CD4-positive, alpha-beta T cell treated with Interleukin-17A for 1 hour (primary cell): ENCODE measurements at regions not wholly inside any gene's neighbourhood (a gene's known extent, or its start where the extent isn't known, plus 50 kb on each side); places are given as distances from the start of the nearest gene placed in this dataset.
"Not testable (repeated sequence)": the region's sequence is repeated elsewhere in the genome, so short reads cannot be mapped to it uniquely, and the experiment has no call there.

Source experiments
- DNase-seq: peaks from one replicate; pipeline ENCODE4 v3.0.0-alpha.2; 2020

DNA sequence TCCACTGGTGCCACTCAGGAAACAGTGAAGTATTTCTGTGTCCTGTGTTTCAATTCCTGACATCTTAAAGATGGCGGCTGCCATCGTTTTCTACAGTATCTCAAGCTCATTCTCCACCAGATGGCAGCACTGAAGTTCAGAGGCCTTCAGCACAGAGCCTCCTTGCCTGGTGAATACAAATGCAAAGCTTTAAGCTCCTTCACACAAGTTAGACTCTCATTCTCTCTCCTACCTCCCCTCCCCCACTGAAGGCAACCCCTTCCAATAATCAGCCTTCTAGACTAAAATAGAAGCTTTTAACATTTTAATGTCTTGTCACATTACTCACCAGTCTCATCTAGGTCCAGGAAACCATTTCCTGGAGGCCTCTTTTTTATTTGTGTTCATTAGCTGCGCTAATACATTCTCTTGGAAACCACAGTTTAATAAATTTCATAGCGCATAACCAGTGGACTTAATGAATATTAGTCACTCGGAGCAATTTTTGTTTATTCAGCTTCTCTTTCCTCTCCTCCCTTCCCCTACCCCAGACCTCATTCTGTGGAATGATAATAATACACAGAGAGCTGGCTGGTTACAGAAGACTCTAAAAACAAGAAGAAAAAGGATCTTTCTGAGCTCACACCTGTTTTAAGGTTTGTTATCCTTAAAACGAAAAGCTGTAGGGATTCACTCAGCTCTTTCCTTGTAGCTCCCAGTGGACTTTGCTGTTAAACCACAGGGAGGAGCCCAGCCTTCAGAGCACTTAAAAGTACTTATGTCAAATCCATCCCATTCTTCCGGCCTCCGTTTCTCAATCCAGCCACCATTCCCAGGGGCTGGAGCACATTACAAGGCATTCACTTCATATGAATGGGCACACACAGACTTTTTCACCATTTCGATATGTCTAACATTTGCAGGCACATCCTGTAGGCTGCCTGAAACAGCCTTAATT, 384.9 kb downstream of the HLX start:
- peak; percentile 43 for DNase-seq

DNA sequence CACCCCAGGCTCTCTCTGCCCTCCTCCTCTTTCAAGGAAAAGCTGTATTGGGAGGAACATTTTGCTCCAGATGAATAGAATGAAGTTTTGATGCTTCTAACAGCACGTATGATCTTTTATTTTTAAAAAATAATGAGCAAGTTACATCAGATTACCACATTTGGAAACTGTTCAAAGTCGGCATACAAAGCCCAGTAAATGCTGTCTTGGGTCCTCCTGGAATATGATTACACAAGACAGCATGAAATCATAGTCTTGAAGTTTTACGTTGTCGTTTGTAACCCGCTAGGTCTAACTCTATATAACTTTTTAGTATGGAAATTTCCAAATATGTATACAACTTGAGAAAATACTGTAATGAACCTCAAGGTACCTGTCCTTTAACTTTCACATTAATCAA, 385.6 kb downstream of the HLX start:
- DNase-seq, result no peak

DNA sequence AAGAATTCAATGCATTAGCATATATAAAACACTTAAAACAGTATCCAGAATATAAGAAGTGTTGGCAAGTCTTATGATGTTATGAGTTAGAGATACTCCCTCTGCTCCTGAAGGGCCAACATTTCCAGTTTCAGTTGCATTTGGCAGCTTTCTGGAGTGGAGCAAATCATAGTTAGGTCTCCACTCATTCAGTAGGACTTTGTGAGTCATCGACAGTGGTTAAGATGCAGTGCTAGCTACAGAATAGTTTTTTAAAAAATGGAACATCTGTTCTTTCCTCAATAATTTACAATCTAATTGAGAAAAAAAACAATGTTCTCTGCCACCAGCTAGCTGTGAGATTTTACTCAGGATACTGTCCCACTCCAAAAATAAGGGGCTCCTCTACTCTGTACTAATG, 389.1 kb downstream of the HLX start:
- DNase-seq, result no peak

DNA sequence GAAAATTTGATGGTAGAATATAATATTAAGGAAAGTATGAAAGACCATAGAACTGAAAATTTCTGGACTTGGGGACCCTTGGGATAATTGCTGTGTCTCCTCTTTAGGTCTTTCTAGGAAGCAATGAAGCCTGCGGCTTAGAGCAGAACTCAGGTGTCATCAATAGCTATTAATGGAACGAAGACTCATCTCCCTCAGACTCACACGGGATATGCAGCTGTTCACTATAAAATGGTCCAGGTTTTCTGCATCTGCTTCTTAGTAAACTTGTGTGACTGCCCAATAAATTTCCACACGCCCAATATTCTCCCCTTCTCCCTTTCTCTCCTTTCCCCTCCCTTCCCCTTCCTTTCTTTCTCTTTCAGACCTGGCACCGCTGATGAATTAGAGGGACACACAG, 392.5 kb downstream of the HLX start:
- no peak for DNase-seq

DNA sequence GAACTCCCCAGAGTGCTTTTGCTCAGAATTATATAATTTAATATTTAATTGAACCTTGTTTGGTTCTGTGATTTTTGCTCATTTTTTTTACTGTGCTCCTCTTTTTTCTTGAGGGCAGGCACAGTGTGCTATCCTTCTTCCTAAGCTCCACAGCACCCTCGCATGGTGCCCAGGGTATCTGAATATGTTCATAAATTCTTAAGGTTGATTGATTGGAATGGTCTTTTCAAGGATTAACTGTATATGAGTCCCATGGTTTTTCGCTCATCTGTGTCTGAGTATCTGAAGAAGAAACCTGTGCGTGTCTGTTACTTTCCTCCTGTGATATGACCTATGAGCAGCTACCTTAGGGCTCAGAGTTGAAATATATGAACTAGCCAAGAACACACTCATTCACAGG, 393.7 kb downstream of the HLX start:
- no peak for DNase-seq

DNA sequence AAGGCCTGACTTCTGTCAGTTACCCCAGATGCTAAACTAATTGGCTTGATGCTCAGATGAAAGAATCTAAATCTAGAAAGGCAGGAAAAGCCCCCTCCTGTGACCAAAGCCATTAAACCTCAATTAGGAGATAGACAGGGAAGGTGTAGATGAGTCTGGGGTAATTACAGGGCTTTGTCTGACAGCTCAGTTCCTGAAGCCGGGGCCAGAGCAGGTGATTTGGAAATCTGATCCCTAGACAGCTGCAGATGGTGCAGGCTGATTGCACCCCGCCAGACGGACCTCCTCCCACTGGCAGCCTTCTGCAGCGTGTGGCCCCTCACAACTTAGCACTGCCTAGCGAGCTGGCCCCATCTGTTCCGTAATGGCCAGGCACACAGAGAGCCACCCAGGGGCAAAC, 395.1 kb downstream of the HLX start:
- DNase-seq, result no peak

DNA sequence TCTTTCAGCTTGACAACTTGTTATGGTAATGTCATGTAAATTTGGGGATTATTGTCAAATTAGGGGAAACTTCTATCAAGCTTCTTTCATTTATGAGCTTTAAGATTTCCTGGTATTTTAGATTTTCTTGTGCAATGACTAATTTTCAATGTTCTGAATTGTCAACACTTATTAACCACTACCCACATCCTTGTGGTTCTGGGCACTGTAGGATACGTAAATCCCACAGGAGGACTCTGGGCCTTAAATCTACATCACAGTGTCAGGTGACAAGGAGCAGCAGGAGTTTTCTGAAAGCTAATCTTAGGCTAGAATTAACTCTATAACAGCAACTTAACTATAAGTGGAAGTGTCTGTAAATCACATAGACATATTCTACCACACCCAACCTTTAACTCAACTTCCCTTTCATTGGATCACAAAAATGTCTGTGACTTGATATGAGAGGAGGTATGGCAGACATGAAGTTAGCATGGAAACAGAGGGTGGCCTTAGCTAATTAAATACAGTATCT, 397.7 kb downstream of the HLX start:
- no peak for DNase-seq

DNA sequence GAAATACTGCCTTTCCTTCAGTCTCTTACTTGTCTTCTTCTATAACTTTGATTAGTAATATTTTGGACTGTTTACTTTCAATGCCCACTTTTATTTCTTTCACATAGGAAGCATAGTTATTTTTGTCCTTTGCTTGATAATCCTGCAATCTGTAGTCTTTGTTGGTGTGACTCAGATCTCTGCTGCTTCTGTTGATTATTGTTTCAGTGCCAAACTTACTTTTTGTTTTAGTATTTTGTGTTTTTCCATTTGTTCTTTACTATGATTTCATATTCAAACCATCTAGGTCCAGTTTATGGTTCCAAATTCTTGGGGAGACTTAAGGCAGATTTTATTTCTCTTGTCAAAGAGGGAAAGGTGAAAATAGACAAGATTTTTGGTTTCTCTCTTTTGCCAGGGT, 399.9 kb downstream of the HLX start:
- no peak for DNase-seq

DNA sequence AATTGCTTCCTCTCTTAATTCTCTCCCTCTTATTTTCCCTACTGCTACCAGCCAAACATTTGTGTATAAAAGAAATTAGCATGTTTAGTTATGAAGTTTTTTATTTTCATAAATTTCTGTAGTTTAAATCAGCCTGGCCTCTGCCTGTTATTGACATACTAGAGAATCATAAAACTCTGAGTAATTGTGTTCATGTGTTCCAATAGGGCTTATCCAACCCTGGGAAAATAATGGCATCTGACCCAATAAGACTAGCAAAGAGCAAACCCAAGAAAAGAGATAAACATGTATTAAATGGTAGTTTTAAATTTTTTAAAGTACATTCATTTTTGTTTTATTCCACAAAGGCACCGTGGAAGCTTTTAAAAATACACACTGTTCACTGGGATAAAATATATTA, 404.3 kb downstream of the HLX start:
- no peak for DNase-seq

DNA sequence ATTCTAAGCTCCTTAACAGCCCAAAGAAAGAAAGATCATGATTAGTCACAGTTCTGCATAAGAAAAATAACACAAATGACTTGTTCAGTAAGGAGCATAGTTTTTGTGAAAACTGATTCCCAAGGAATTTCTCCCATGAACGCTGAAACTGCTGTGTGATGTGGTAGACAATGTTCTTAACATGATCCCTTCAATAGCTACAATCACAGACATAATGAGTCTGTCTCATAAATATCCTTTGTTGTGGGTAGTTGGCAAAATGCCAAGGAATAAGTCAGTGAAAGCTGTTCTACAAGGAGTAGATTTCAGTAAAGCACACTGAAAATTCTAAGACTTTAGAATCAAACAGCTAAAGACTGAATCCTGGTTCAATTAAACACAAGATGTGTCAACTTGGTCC, 404.8 kb downstream of the HLX start:
- DNase-seq, result no peak

DNA sequence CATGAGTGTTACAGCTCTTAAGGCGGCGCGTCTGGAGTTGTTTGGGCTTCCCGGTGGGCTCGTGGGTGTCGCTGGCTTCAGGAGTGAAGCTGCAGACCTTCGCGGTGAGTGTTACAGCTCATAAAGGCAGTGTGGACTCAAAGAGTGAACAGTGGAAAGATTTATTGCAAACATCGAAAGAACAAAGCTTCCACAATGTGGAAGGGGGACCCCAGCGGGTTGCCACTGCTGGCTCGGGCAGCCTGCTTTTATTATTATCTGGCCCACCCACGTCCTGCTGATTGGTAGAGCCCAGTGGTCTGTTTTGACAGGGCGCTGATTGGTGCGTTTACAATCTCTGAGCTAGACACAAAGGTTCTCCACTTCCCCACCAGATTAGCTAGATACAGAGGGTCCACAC, 405.7 kb downstream of the HLX start:
- DNase-seq, result not testable (repeated sequence)

DNA sequence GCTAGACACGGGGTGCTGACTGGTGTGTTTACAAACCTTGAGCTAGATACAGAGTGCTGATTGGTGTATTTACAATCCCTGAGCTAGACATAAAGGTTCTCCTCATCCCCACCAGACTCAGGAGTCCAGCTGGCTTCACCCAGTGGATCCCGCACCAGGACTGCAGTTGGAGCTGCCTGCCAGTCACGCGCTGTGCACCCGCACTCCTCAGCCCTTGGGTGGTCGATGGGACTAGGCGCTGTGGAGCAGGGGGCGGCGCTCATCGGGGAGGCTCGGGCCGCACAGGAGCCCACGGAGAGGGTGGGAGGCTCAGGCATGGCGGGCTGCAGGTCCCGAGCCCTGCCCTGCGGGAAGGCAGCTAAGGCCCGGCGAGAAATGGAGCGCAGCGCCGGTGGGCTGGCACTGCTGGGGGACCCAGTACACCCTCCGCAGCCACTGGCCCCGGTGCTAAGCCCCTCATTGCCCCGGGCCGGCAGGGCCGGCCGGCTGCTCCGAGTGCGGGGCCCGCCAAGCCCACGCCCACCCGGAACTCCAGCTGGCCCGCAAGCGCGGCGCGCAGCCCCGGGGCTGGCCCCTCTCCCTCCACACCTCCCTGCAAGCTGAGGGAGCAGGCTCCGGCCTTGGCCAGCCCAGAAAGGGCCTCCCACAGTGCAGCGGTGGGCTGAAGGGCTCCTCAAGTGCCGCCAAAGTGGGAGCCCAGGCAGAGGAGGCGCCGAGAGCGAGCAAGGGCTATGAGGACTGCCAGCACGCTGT, 406.4 kb downstream of the HLX start:
- DNase-seq, result not testable (repeated sequence)

DNA sequence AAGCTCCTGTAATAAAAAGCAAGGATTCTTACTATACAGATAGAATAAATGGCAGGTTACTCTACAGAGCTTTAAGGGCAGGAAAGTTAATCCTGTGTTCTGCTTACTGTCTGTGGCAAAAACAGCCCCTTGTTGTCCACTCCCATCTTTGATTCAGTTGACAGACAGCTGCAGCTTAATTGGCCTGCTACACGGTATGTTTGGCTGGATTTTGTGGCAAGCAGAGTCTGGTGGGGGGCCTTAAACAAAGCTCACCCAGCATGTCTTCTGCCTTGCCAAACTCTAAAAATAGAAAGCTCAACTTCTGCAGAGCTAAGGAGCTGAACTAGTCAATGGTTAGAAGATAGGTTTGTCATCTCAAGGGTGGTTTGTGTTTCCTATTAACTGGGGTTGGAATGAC, 407.2 kb downstream of the HLX start:
- no peak for DNase-seq

DNA sequence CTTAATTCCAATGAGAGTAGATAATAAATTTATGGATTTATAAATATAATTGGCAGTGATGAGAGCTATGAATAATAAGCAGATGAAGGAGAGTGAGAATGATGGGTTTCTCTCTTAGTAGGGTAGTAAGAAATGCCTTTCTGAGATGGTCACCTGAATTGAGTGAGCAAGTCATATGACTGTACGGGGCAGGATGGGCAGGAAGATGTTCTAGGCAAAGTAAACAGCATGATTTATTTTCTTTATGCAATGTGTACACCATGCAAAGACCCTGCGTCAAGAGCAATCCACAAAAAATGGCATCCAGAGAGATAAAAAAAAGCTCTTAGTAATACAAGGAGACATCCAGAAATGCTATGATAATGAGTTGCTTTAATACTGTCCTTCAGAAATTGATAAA, 409.9 kb downstream of the HLX start:
- no peak for DNase-seq

DNA sequence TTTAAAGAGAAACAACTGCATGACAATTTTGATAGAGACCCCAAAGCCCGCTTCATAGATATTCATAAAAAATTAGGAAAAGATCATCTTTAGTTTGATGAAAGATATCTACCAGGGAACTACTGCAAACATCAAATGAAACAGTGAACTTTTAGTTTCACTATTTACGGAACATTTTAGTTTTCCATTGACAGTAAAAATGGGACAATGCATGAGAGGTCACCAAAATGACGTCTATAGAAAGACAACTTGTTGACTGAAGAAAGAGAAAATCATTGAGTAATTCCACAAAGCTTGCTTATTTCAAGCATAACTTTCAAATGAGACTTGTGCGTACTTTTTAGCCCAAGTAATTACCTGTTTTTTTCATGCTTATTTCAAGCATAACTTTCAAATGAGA, 411.4 kb downstream of the HLX start:
- DNase-seq, result no peak

DNA sequence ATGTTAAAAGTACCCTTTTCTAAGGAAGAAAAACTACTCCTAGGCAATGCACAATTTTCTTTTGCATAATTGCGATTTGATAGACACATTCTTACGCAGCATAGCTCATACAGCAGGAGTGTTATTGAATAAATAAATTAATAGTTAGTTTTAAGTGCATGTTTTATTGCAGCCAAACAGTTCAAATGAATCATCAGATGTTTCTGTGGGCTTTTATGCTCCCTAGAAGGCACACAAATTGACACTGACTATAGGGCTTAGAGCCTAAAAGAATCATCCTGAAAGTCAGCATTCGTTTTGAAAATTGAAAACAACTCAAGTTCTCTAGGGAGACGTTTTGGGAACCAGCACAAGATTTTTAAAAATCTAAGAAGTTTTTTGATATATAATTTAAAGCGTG, 411.9 kb downstream of the HLX start:
- no peak for DNase-seq

DNA sequence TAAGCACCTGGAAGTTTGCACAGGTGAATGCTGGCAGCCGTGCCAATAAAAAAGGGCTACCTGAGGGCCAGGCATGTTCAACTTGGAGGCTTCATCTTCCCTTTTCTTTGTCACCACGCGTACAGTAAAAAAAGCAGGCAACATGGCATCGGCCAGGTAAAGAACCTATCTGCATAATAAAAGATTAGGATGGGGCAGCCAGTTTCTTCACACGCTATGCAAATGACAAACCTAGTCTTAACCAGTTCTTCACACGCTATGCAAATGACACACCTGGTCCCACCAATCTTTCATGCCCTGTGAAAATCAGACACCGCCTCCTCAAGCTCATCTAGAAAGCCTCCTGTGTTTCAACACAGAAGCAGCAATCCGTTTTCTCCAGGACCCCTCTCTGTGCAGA, 413.4 kb downstream of the HLX start:
- DNase-seq, result no peak

DNA sequence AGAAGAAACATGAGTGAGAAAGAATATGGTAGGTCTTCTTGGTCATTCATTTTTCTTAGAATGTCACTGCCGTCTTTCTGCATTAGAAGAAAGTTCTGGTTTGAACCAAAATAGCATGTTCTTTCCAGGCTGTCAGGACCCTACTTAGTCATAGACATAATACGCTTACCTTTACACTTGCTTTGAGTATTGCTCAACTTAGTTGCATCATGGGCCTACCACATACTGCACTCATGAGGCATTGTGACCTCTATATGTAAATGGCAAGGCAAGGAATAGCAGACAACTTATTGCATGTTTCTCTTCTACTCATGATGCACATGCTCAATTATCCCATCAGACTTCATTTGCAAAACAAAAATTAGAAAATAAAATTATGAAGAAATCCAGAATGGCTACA, 415.0 kb downstream of the HLX start:
- no peak for DNase-seq

DNA sequence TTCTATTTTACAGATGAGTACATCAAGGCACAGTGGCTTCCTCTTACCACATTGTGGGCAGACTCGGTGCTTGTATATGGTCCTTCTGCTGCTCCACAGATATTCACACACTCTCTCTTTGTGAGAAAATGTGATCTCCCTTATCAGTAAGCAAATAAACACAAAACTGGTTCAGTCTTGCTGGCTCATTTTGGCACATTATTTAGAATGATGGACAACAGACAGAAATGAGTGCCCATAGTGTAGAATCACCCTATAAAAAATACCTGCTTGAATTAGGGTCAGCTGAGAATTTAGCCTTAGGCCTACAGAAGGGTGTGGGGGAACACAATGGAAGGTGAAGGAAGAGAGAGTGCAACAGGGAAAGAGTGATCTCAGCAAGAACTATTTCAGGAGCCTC, 423.1 kb downstream of the HLX start:
- DNase-seq, result no peak

DNA sequence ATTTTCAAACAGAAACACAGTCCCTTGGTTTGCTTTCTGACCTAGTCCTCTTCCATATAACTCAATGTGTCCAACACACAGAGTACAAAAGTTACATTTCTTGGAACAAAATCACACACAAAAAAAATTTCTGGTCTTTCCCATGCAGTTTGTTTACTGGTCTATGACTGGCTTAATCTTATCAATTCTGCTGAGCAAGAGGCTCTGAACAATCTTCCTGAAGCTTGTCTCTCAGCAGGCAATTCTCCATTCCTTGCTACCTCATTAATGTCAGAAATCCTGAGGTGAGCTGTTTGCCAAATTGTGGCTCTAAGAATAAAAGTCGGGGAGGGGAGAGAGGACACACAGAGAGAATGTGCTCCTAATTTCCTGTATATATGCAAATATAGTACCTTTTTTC, 423.6 kb downstream of the HLX start:
- no peak for DNase-seq

DNA sequence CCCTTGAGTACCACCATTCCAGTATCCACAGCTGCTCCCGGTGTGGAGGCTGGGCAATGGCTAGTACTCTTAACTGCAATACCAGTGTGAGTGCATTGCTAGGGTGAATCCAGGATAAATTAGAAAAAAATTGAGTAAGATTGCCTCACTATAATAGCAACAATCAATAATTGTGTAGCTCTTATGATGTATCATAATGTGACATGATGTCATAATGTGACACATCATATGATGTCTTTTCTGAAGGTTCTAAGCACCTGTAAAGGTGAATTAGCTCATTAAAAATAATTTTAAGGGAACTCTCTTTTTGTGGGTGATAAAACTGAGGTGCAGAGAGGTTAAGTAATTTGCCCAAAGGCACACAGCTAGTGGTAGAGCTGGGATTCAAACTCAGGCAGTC, 424.4 kb downstream of the HLX start:
- DNase-seq, result no peak

DNA sequence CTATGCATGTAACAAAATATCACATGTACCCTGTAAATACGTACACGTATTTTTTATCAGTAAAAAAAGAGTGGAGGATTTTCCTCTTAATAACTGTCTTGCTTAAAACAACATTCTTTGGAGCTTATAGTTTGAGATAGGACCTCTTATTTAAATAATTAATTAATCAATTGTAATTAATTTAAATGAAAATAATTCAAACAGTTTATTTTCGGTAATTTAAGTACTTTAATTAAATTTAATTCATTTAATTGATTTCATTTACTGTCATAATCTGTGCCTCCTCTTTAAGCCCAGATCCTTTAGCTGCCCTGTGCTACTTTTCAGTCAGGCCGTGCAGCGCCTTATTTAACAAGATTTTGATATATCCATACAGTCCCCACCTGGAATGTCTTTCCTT, 427.0 kb downstream of the HLX start:
- no peak for DNase-seq

DNA sequence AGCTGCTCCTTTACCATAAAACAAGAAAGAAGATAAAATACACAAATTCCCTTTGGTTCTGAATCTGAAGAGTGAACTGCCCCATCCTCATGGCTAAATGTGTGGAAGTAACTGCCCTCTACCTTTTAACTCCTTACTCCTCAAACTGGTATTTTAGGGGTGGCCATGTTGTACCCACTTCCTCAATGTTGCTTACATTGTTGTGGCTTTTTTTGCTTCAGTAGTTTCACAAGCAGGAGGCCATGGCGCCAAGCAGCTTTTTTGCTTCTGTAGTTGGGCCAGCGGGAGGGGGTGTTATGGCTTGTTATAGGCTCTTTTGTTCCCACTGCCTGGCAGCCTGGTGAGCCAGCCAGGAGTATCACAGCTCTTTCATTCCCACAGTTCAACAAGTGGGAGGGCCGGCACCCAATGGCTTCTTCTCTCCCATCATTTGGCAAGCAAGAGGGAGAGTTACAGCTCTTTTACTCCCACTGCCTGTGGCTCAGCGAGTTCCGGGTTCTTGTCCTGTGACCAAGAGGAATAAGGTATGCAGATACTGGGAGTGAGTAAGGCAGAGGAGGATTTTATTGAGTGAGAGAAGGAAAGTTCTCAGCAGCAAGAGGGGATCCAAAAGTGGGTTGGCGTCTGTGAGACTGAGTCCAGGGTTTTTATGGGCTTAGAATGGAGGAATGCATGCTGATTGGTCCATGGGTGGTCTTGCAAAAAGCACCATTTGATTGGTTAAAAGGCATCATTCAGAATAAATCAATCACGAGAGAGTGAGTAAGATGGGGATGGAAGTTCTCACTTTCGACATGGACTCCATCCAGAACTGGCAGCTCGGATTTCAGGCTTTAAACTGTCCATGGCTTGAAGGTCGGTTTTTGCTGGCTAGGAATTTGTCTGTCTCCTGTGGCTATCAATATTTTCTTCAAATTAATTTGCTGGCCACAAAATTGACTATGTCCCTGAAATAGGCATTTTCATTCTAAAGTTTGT, 429.6 kb downstream of the HLX start:
- no peak for DNase-seq
